ENCODE measurements at regions not wholly inside any gene's neighbourhood (a gene's known extent, or its start where the extent isn't known, plus 50 kb on each side); places are given as distances from the start of the nearest gene placed in this dataset.

DNA sequence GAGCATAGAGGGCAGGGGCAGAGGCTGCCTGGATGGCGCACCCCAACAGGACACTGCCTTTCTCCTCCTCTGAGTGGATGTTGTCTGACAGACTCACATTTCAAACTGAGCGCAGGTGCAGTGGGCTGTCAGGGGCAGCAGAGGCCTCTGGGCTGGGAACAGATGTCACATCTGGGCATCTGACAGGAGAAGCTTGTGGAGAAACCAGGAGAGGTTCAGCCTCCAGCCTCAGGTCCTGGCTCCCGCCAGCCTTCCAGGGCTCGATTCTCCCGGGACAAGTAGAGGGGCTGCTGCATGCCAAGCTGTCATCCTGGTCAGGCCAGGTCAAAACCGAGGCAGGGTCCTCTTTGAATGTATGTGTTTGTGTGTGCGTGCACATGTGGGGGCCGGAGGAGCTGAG is 67.7 kb upstream of the SDK2 start:
- no peak for DNase-seq (ENCODE audit: low spot score)
- TF ChIP-seq, protein P1, sequence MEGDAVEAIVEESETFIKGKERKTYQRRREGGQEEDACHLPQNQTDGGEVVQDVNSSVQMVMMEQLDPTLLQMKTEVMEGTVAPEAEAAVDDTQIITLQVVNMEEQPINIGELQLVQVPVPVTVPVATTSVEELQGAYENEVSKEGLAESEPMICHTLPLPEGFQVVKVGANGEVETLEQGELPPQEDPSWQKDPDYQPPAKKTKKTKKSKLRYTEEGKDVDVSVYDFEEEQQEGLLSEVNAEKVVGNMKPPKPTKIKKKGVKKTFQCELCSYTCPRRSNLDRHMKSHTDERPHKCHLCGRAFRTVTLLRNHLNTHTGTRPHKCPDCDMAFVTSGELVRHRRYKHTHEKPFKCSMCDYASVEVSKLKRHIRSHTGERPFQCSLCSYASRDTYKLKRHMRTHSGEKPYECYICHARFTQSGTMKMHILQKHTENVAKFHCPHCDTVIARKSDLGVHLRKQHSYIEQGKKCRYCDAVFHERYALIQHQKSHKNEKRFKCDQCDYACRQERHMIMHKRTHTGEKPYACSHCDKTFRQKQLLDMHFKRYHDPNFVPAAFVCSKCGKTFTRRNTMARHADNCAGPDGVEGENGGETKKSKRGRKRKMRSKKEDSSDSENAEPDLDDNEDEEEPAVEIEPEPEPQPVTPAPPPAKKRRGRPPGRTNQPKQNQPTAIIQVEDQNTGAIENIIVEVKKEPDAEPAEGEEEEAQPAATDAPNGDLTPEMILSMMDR (IDR thresholded peaks at IDR 0.05; ENCODE audit: extremely low read depth, missing control alignments) = no peak

DNA sequence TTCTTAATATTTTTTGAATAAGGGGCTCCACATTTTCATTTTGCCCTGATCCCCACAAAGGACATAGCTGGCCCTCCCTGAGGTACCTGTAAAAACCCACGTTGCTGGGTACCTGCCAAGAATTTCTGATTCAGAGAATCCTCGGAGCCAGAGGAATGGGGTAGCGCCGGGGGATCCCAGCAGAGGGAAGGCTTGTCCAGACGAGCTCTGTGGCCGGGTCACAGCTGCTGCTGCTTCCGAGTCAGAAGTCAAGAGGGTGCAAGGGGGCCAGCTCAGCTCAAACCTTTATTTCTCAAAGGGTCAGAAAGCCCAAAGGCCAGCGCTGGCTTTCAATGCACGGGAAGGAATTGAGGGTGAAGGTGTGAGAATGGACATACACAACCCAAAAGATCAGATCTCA is 68.9 kb upstream of the SDK2 start:
- TF ChIP-seq, protein P1 (IDR thresholded peaks at IDR 0.05; ENCODE audit: extremely low read depth, missing control alignments) = no peak
- DNase-seq (ENCODE audit: low spot score) = no peak

DNA sequence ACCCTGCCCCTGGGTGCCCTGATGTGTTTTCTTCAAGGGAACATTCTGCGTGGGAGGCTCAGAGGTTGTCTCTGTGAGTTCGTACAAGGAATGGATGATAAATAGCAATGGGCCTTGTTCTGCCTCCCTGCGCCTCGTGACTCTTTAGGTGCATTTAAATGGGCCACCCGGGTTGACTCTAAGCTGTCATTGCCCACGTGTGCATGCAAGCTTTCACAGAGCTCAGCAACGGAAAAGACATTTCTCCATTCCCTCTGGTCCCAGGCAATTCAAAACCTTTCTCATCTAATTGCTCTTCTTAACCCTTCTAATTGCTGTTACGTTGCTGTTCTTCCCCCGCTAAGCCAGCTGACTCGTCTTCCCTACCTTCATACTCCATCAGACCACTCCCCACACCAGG is 71.5 kb upstream of the SDK2 start:
- no peak for DNase-seq (ENCODE audit: low spot score)
- TF ChIP-seq, protein P1 (IDR thresholded peaks at IDR 0.05; ENCODE audit: extremely low read depth, missing control alignments) = no peak

DNA sequence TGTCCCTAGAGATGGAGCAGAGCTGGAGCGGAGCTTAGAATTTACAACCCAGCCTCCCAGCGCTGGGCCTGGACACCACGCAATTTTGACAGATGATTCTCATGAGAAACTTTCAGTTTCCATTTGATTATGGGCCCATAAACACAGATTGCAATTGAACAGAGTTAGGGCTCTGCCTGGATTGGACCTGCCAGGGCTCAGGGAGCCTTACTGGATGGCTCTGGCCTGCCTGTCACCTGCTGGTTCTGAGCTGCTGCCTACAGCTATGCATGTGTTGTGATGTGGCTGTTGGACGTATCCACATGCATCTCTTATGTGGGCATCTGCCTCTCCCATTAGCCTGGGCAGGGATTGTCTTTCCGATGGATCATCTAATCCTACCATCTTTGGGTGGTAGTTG is 73.4 kb upstream of the SDK2 start:
- DNase-seq (ENCODE audit: low spot score) = no peak
- TF ChIP-seq, protein P1 (IDR thresholded peaks at IDR 0.05; ENCODE audit: extremely low read depth, missing control alignments) = no peak

DNA sequence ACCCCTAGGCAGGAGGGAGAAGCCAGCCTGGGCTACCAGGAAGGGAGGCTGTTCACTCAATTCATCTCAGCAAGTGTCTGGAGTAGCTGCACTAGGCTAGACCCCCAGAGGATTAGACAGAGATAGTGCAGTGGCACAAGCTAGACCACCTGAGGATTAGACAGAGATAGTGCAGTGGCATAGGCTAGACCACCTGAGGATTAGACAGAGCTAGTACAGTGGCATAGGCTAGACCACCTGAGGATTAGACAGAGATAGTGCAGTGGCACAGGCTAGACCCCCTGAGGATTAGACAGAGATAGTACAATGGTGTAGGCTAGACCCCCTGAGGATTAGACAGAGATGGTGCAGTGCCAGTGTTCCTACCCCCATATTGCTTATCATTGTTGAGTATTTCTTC is 74.1 kb upstream of the SDK2 start:
- DNase-seq (ENCODE audit: low spot score) = no peak

DNA sequence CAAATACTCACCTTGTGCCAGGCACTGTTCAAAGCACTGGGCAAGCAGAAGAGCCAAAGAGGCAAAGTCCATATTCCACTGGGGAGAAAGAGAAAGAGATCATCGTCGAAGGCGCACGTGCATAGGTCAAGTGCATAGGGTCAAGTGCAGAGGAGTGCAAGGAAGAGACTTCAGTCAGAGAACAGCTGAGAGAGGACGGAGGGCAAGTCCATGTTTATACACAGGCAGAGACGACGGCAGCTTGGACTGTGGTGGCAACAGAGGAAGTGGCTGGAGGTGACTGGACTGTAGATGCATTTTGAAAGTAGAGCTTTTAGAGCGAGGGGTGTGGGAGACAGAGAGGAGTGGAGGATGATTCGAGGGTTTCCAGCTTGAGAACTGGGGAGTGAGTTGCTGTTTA is 74.7 kb upstream of the SDK2 start:
- TF ChIP-seq, protein P1 (IDR thresholded peaks at IDR 0.05; ENCODE audit: extremely low read depth, missing control alignments) = no peak

More for the DNA sequence above, 74.1 kb upstream of the SDK2 start:
- TF ChIP-seq, protein P1 (IDR thresholded peaks at IDR 0.05; ENCODE audit: extremely low read depth, missing control alignments) = no peak

DNA sequence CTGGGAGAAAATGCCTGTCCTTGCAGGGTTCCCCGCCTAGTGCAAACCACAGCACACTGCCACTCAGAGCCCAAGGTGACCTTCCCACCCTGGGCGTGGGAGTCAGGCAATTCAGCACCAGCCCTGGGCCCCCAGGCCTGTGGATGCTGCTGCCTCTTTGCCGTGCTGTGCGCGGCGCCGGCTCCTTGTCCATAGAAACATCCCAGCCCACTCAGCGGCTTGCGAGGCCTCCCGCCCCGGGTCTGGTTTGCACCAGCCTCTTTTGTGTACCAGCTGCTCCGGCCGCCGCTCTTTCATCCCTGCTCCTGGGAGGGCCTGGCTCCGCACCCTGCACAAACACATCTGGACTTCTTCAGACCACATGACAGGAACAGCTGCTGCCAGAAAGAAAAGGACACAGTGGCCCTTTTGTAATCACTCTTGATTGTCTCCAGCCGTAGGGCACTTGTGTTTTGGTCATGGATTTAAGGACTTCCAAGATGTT is 75.4 kb upstream of the SDK2 start:
- no peak for DNase-seq (ENCODE audit: low spot score)

More for the DNA sequence above, 74.7 kb upstream of the SDK2 start:
- DNase-seq (ENCODE audit: low spot score) = no peak

More for the DNA sequence above, 75.4 kb upstream of the SDK2 start:
- TF ChIP-seq, protein P1 (IDR thresholded peaks at IDR 0.05; ENCODE audit: extremely low read depth, missing control alignments) = no peak

Data from GM20000 (cell line).